ENCODE measurements at regions not wholly inside any gene's neighbourhood (a gene's known extent, or its start where the extent isn't known, plus 50 kb on each side); places are given as distances from the start of the nearest gene placed in this dataset.

DNA sequence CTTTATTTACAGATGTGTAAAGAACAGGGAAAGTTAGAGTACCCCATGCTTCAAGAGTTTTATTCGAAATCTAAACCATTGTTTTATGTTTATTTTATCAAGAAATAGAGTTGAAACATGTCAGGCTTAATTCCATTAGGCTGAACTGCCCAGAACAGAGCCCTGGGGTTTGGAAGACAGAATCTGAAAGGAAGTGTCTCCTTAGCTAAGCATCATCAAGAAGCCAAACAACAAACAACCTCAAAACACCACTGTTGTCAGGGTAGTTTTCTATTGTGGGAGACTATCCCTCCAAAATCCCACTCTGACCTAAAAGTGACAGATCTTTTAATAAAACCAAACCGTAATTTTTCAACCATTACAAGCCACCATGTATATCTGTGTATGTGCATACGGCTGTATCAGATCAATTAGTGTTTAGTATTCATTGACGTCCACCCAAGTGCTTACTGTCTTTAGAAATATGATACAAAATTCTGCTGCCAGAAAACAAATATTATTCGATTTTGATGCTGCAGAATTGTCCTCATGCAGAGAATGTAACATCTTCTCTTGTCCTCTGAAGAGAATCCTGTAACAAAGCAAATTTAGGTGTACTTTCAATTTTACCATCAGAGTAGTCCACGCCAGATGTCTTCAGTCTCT is 271.9 kb upstream of the TMEM161B start:
- H2BK5ac ChIP-seq (ENCODE audit: low read depth, low read length, poor library complexity, severe bottlenecking) = no peak overlapping the region
- WGBS, 2 experiments (ENCODE audit: extremely low coverage in 2 of 2, insufficient read length in 1 of 2) = no CpG with 5 or more reads among the region's 6 CpGs
- in situ Hi-C loops (cut with MboI; ENCODE audit: low sequenced_read_pairs) (no loop called here), dilution Hi-C loops (cut with HindIII; ENCODE audit: low sequenced_read_pairs, unreplicated experiment) (no loop called here), intact Hi-C loops (cut with micrococcal nuclease) (no loop called here)
- no peak overlapping the region for H2AFZ ChIP-seq (replicated peaks; ENCODE audit: low read length, poor library complexity)
- H2AK9ac ChIP-seq (replicated peaks; ENCODE audit: low read depth, low read length, poor library complexity) = no peak overlapping the region
- no peak overlapping the region for H3K56ac ChIP-seq (ENCODE audit: extremely low read depth, insufficient read depth, low read length)
- no peak overlapping the region for H2BK15ac ChIP-seq (ENCODE audit: low read depth, low read length)
- no peaks in the 10 kb centered on the region for H3K36me3 ChIP-seq (ENCODE audit: control insufficient read depth, insufficient read depth, low read length)
- no peaks in the 10 kb centered on the region for H3K79me1 ChIP-seq (ENCODE audit: low read depth in 1 of 2, low read length in 2 of 2)
- no peak overlapping the region for H3K9ac ChIP-seq (ENCODE audit: low read depth, low read length)
- H3K18ac ChIP-seq (ENCODE audit: low read depth, low read length) = no peak overlapping the region
- ChIA-PET POLR2A (ENCODE audit: unreplicated experiment) (no interaction called here), CTCF (no interaction called here)
- no peaks in the 10 kb centered on the region for H3K9me3 ChIP-seq (ENCODE audit: control insufficient read depth, insufficient read depth, low read length)
- ATAC-seq (ENCODE audit: low read depth) = no peak
- H3K4ac ChIP-seq (ENCODE audit: low read depth, low read length) = no peak overlapping the region
- H3K4me1 ChIP-seq (ENCODE audit: control insufficient read depth, insufficient read depth, low read length) = no peaks in the 10 kb centered on the region
- H4K5ac ChIP-seq (ENCODE audit: low read depth, low read length) = no peak overlapping the region
- H3K27me3 ChIP-seq (ENCODE audit: control insufficient read depth, insufficient read depth, low read length) = no peaks in the 10 kb centered on the region
- BruUV-seq (replicated peaks) = no TSS peak
- no peak for DNase-seq
- no peak for TF ChIP-seq MAFK (IDR thresholded peaks at IDR 0.05; ENCODE audit: low read depth, low read length)
- no peak overlapping the region for H2BK20ac ChIP-seq (ENCODE audit: low read depth, low read length)
- no peak overlapping the region for H3K4me3 ChIP-seq (ENCODE audit: insufficient read depth, low read depth, low read length)
- H2BK120ac ChIP-seq (ENCODE audit: low read depth, low read length) = no peak overlapping the region
- H3K14ac ChIP-seq (replicated peaks; ENCODE audit: low read depth, low read length) = no peak overlapping the region
- H3K27ac ChIP-seq (ENCODE audit: insufficient read depth, low read length) = no peak overlapping the region
- H3K4me2 ChIP-seq (ENCODE audit: low read depth, low read length) = no peak overlapping the region
- H4K20me1 ChIP-seq (ENCODE audit: insufficient read depth, low read length) = no peaks in the 10 kb centered on the region
- H3K23ac ChIP-seq (ENCODE audit: low read depth, low read length) = no peak overlapping the region
- no peaks in the 10 kb centered on the region for H3K9me1 ChIP-seq (ENCODE audit: insufficient read depth, low read length)
- no peak overlapping the region for H2AK5ac ChIP-seq (ENCODE audit: low read depth, low read length)
- H4K91ac ChIP-seq (ENCODE audit: insufficient read depth, low read depth, low read length) = no peak overlapping the region
- H4K8ac ChIP-seq (ENCODE audit: low read depth in 2 of 2, low read length in 2 of 2) = no peak overlapping the region

All from IMR-90 (cell line).